ENCODE measurements at regions not wholly inside any gene's neighbourhood (a gene's known extent, or its start where the extent isn't known, plus 50 kb on each side); places are given as distances from the start of the nearest gene placed in this dataset.

DNA sequence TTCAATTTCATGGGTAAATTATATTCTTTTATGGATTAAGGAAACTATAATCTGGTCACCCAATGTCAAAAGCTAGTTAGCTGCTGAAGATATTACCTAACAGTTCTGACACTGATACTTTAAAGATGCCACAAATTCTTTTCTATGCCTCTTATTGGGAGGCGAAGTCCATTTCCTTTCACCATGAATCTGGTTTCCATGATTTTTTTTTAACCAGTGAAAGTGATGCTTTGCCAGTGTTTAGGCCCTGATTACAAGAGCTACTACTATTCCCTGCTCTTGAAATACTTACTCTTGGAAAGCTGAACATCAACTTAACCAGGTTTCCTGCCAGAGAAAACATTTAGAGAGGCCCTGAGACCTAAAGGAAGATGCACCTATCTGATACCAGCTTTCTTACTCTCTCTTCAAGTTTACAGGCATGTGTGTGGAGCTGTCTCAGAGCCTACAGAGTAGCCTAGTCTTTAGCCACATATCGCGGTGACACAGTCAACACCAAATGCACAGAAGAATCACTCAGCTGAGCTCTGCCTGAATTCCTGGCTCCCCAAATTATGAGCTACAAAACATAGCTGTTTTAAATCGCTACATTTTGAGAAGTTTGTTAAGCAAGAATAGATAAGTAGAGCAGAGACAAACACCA, 1280.8 kb downstream of the PCDH7 start:
- DNase-seq, result no peak

DNA sequence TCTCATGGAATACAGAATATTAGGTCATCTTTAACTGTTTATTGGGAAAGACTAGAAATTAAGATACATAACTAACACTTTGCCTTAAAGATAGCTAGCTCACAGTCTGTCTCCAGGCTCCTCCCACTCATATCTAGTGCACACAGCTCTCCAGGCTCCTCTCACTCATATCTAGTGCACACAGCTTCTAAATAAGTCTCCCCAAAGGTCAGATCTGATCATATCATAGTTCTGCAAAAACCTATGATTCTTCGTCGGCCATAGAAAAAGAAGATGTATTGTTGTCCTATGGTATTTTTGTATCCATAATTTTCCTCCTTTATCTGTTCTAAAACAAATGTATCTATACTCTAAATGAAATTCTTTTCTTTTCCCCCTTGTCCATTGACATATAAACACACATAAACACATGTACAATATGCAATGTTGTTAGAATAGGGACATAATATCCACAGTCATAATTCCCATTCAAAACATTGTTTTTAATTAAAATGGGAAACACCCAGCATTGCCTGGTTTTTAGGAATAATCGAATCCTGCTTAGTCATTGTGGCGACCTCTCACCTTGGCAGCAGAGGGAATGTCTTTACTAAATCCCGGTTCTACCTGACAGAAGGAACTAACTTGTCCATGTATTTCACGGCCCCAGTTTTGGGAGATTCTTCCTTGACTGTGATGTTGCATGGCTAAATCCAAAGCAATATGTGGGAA, 1282.0 kb downstream of the PCDH7 start:
- no peak for DNase-seq

DNA sequence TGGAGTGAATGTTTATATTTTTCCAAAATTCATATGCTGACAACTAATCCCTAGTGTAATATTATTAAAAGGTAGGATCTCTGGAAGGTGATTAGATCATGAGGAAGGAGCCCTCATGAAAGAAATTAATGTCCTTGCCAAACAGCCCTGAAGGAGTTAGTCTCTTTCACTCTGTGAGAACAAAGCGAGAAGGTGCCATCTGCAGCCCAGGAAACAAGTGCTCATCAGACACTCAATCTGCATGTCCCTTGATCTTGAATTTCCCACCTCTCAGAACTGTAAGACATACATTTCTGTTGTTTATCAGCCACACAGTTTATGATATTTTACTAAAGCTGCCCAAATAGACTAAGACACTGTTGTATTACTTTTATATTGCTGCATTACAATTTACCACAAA, 1283.4 kb downstream of the PCDH7 start:
- DNase-seq, result no peak

DNA sequence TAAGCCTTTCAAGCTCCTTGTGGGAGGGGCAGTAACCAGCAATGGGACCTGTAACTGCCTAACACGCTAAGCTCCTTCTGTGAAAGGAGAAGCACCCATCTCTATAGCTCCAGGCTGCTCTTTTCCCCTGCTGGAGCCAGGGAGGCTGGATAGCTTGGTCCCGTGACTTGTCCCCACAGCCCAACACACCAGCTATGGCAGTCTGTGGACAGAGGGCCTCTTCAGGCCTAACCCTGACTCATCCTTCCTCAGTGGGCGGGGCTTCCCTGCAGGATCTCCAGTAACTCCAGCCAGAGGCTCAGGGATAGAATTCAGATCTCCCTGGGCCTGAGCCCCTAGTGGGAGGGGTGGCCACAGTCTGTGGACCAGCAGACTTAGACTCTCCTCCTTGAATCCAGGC, 1290.1 kb downstream of the PCDH7 start:
- no peak for DNase-seq

DNA sequence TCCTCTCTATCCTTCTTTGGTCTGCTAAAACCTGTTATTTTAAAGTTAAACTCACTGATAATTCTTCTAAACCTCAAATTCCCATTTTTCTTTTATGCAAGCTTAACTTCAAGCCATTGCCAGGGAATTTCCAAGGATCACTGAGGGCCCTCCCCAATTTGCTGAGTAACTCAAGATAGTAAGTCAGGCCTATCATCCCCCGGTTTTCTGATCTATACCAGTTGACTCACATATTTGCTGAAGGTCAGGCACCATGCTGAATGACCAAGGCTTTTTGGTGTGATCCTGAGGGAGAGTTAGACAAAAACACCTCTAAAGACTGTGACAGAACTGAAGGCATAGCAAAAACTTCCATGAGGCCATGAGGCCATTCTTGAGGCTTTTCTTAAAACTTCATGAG, 1301.9 kb downstream of the PCDH7 start:
- DNase-seq, result no peak

DNA sequence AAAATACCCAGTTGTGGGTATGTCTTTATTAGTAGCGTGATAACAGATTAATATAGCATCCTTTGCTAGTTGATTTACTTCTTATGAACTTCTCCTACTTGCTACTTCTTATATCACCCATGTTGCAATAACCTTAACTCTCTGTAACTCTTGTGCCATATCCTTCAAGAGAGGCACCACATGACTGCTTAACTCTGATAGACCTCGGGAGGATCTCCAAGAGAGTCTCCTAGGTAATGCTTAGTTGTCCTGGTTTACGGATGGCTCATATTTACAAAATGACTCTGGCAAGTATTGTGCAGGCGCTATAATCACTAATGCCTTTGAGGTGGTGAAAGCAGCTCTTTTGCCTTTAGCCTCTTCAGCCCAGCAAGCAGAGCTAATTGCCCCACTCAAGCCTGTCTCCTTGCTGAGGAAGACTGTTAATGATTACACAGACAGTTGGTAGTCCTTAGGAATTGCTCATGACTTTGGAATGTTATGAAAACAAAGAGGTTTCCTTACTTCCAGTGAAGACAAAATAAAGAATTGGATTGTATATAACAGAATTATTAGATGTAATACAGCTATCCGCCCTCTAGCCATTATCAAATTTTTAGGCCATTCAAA, 1305.8 kb downstream of the PCDH7 start:
- DNase-seq, result no peak

DNA sequence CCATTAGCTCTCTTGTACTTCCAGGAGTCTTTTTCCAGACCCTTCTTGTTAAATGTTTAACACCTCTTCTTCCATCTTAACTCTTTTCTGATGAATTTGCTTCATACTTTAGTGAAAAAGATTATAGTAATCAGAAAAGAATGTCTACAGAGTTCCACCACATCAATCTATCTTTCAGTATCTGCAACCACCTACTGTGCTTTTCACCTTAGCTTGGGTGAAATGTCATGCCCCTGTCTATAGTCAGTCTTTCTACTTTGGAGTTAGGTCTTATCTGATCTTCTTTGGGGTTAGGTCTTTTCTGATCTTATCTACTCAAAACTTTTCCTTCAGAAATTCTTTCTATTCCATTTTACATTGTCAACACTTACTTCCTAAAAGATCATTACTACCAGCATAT, 1310.2 kb downstream of the PCDH7 start:
- DNase-seq, result no peak

DNA sequence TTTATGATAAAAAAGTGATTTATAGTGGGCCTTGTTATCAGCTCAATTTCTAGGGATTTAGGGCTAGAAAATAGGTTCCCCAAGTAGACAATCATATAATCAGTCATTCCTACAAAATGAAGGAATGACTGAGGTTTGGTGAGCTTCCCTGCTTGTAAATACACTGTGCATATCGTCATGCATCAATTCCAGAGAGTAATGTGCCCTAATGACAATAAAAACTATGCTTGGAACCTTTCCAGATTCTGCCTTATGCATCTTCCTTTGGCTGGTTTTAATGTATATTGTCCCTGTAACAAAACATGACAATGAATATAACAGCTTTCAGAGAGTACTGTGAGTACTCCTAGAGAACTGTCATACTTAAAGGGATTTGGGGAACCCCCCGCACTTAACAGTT, 1310.9 kb downstream of the PCDH7 start:
- no peak for DNase-seq

DNA sequence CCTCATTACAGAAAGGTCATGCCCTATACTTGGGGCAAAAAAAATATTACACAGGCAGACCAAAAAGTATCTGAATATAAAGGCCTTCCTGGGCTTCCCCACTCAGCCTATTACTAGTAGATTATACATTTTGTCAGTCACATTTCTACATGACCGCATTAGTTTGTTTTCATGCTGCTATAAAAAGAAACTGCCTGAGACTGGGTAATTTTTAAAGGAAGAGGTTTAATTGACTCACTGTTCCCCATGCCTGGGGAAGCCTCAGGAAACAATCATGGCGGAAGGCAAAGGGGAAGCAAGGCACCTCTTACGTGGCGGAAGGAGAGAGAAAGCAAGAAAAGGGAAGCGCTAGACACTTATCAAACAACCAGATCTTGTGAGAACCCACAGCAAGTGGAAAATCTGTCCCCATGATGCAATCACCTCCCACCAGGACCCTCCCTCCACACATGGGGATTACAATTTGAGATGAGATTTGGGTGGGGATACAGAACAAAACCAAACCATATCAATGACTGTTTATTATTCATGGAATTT, 1312.0 kb downstream of the PCDH7 start:
- DNase-seq, result no peak

DNA sequence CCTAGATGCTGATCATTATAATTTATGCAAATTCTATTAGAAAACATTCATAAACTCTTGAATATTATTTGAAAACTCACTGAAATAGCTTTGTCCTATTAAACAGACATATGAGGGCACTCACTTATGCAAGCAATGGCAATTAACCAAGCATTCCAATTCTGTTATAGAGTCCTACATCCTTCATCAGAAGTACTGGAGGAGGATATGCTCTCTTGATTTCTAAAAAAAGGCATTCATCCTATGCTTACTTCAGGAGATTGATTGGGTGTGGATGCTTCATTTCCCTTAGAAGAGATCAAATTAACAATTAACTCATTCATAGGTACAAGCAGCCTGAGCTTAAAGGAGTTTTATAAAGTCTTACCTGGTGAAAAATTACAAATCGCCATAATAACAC, 1317.2 kb downstream of the PCDH7 start:
- no peak for DNase-seq

DNA sequence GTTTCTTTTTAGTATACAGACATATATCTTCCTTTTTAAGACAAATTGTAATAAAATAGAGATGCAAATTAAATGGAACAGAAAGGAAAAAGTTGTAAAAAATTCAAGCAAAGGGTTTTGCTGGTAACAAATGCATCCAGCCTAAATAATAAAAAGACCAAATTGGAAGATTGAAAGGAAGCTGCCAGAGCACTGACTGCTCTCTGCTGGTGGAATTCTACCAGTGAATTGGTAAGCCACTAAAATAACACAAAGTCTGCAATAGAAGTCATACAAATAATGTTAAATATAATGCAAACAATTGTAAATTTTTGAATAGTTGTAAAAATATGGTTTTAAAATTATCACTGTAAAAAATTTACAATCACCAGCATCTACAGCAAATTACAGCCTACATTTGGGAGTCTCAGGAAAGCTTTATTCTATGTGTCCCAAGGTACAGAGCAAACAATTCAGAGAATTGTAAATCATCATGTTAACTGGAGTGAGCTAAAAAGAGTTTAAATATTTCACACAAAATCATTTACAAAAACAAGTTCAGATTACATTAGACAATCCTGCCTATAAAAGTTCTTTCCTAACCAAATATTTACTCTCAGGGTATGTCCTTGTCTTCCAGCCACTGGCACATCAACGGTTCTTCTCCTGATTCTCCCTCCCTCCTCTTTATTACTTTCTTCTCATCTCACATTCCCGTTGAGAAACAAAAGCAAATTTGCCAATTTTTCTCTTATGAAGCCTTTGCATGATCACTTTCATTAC, 1322.5 kb downstream of the PCDH7 start:
- no peak for DNase-seq

DNA sequence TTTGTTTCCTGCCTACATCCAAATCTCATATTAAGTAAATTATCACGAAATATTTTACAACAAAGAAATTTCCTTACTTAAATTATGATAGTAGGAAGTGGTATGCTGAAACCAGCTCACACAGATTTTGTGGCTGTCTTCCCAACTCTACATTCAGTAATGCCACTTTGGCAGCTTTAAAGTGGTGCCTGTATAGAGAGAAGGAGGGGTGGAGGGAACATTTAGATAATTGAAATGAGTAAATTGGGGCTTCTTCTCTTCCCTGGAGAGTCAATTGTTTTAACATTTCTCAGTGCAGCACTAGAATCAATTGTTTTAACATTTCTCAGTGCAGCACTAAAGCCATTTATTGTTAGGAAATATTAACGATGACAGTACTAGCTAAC, 1323.1 kb downstream of the PCDH7 start:
- DNase-seq, result no peak

DNA sequence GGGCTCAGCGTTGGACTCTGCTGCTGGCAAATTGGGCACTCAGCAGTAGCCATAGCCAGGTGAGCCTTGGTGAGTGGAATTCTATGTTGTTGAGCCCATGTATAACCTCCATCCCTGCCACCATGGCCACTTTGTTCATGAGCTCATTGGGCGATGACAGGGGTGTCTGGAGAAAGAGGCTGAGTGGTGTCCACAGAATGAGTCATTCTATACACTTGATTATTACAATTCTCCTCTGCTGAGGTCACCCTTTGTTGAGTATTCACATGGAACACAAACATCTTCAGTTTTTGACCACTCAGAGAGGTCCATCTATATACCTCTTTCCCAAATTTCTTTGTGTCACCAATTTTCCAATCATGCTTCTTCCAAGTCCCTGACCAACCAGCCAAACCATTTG, 1341.7 kb downstream of the PCDH7 start:
- DNase-seq, result no peak

DNA sequence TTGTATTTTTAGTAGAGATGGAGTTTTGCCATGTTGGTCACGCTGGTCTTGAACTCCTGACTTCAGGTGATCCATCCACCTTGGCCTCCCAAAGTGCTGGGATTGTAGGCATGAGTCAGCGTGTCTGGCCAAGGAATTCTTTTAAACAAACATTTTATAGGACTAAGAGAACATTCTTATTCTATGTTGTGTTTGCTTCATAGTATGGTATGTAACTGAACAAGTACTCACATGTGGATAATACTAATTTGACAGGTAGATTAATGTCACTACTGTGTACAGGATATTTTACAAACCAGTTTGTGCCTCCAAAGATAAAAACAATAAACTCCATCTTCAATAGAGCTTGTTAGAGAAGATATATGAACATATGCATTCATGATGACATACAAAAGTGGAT, 1353.4 kb downstream of the PCDH7 start:
- DNase-seq, result no peak

DNA sequence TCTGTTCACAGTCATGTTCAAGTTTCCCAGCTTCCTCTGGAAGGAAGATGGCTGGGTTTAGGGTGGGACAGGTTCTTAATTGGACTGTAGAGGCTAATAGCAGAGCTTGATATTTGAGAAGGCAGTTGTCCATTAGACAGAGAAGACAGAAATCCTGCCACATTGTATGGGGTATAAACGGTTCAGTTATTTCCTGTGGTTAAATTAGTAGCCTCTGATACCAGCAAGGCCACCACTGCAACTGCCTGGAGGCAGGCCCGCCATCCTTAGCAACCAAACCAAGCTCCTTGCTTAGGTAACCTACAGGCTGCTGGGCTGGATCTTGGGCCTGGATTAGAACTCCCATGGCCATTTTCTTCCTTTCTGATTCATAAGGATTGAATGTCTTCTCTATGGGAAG, 1367.0 kb downstream of the PCDH7 start:
- DNase-seq, result no peak

DNA sequence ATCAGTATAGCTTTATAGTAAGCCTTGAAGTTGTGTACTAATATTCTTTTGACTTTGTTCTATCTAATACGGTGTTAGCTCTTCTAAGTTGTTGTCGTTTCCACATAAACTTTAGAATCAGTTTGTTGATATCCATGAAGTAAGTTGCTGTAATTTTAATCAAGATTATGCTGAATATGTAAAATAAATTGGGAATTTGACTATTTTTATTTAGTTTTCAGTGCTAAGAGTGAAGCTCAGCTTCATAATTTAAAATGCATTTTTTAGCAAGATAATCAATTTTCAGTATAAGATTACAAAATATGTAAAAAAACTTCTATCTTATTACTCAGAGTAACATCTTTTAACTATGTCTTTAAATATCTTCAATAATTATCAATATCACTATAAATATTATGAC, 1374.8 kb downstream of the PCDH7 start:
- DNase-seq, result no peak

DNA sequence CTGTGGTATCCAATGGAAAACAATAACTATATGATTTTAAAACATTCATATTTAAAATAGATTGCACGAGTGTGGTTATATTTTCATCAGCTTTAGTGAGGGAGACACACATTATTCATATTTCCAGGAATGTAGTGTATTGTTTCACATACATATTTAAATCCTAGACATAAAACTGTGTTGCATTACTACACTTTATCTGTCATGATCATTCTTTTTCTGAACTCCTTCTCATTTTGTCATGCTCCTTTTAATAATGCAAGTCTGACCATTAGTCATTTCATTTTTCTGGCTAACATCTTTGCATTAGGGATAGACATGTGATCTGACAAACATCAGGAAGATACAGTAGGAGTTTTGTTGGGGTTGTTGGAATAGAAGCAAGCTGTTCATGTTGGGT, 1382.7 kb downstream of the PCDH7 start:
- DNase-seq, result no peak

DNA sequence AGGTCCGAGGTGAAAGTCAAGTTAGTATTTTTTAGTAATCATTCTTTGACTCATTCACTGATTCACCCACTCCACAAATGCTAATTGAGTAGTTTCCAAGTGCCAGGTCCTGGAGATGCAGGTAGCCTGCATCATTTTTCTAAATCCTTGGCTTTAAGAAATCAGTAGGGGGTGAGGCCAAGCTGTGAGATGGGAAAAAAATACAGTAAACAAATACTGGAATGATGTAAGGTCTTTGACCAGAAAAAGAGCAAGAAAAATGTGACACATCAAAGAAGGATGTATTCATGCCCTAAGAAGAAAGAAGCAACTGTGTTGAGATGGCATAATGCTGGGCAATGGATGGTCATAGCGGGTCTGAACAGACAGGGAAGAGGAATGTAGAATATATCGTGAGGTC, 1386.6 kb downstream of the PCDH7 start:
- DNase-seq, result no peak

DNA sequence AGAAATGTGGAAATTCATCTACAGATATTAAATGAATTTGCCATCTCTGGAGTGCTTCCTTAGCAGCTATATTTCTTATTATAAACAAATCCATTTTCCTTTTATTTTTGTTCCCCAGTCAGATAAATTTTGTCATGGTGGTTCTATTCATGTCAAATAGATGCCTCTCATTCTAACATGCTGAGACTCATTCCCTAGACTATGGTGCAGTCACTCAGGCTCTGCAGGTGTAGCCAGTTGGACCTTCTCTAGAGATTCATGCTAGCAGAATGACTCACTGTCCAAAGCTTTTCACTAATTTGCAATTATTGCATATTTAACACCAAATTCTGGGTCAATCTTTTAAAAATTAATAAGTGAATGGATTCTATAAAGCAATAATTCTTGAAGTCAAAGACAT, 1392.7 kb downstream of the PCDH7 start:
- no peak for DNase-seq

DNA sequence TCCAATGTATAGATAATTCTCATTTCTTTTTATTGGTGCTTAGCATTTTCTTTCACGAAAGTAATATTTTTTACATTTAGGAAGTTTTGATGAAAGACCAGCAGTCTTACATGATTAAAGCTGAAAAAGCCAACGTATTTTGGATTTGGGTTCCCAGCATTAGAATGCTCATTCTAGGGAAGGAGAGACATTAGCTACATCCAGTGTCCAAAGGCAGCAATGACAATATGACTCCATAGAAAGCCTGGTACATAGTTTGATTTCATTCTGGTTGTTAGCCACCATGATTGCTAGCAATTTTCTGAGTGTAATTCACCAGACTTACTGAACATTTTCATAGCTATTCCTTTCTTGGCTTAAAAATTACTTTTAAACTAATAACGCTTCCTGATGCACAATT, 1397.5 kb downstream of the PCDH7 start:
- peak; percentile 27 for DNase-seq

DNA sequence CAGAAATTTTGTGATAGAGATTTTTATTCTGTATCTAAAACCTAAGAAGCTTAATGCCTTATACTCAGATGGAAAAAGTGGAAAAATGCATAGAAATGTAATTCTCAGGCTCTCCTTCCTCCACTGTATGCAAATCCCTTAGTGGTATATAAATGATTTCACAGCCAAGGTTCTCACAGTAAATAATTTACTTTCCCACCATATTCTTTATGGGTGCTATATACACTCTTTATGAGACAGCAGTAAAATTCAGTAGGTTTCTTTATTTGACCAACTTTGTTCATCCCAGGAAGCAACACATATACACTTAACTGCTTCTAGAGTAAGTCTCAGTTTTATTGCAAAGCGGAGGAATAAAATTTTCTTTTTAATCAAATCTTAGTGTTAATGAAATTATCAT, 1399.7 kb downstream of the PCDH7 start:
- no peak for DNase-seq

DNA sequence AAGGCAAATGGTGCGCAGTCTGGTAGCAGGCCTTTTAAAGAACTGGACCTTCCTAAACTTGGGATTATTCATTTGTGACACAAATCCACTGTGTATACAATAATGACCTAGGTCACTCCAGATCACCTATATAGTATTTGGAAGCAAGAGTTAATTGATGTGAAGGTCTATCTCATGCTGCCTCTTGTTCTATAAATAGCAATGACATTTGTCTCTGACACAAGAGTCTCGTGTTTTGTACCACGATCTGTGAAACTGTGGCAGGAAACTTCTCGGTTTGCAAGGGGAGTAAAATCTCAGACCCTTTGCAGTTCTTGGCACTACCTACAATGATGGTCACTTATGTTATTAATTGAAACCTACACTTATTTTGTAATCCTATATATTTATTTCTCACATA, 1408.4 kb downstream of the PCDH7 start:
- no peak for DNase-seq

DNA sequence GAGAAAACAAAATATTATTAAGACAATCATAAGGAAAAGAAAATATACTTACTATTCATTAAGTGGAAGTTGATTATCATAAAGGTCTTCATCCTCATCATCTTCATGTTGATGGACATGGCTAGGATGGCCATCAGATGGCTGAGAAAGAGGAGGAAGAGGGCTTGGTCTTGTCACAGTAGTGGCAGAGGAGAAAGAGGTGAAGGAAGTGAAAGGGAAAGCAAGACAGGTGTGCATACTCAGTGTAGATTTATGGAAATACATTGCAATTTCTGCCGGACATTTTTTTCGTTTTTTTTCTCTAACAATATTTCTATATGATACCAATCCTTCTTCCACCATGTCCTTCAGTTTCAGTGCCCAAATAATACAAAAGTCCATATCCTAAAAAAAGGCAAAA, 1409.8 kb downstream of the PCDH7 start:
- no peak for DNase-seq

DNA sequence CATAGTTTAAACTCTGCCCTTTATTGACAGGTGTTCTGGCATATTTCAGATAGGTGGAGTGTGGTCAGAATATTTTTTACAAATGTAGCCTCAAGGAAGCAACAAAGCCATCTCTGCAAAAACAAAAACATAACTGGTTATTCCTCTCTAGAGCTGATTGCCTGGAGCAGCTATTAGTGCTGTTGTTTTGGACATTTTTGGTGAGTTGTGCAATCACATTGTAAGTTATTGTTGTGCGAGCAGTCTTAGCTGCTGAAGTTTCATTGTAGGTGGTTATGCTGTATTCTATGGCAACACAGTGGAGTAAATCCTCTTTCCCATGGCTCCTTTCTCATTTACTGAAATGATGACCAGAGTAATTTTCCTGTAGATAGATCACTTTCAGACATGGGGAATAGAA, 1413.0 kb downstream of the PCDH7 start:
- DNase-seq, result no peak
